ENCODE measurements at regions not wholly inside any gene's neighbourhood (a gene's known extent, or its start where the extent isn't known, plus 50 kb on each side); places are given as distances from the start of the nearest gene placed in this dataset.

GRCh38 chr2:81739966-81740365 lies 1435.4 kb upstream of the LRRTM1 start:
- DNase-seq: no peak

DNA sequence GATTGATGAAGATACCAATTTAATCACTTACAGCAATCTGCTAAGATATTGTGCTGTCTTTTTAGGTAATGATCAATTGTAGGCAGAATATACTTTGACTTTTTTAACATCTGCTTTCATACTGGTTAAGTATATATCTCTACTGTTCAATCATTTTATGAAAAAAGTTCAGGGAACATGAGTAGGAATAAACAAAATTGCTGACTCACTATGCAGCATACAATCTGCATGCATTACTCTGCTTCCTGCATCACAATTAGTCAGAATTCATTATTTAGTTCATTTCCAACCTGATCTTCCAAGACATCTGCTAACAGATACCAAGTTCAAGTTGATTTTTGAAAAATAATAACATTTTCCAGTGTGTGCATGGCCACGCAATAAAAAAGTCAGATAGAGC lies 1430.4 kb upstream of the LRRTM1 start:
- DNase-seq: no peak

DNA sequence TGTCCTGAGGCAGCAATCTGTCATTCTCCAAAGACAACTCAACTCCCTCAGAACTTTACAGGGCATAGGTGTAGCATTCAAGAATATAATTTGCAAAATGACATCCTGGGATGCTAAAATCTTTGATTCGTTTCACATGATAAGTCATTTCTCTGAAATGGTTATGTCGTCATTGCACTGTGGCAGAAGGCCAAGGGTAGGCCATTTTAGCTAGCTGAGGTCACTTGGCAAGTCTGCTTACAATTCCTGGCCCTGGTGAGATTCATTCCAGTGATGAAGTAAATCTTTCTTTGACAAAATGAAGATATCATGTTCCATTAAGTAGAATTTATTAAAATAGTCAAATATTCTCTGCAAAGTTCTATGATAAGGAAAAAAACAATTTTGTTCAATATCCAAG lies 1410.3 kb upstream of the LRRTM1 start:
- no peak for DNase-seq

- no peak for DNase-seq
Measured at GRCh38 chr2:81706856-81707255, 1402.3 kb upstream of the LRRTM1 start.

- DNase-seq: no peak
Measured at GRCh38 chr2:81703831-81704230, 1399.3 kb upstream of the LRRTM1 start.

DNA sequence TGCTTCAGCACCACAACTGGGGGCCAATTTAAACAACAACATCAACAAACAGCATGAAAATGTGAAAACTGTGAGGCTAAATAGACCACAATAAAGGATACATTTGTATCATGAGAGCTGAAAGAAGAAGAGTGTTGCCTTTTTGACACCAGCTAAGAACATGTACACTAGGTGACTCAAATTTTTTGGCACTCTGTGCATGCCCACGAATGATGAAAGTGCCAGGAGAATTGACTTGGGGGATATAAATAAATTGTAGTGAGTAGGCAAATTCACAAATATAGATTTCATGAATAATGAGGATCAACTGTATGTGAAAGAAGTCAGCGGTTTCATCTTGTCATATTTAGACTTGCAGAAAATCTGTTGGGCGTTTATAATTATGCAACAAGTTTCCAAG lies 1388.0 kb upstream of the LRRTM1 start:
- no peak for DNase-seq

DNA sequence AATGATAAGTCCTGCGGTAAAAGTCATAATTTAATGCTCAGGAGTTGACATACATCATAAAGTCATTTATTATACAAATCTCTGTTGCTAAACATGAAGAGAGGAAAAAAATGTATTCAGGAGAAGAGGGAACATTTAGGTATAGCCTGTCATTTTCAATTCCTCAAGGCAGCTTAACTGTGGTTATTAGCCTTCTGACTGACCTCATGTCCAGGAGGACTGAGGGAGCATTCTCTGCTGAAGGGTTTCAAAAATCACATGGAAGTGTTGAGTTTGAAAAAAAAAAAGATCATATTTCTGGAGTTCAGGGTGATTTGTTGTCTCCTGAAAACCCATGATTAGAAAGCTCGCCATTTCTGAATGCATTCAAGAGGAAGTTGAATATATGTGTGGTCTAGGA lies 1371.1 kb upstream of the LRRTM1 start:
- no peak for DNase-seq

GRCh38 chr2:81672923-81673322 lies 1368.4 kb upstream of the LRRTM1 start:
- DNase-seq: no peak

DNA sequence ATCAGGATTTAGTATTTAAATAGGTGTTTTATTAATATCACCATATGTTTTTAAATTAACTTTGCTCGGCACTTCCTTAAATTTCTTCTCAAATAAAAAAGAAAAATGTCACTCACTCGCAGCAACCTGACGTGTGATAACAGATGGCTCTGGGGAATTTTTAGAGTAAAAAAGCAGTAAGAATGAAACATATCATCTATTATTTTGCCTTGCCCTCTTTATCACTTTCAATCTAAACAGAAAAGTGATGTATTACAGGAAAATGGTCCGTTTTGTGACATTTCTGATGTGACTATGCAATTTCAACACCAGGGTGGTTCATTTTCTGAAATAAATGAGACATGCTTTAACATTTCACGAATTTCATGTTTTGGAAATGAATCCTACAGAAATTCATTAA lies 1368.0 kb upstream of the LRRTM1 start:
- no peak for DNase-seq

- DNase-seq: no peak
Measured at GRCh38 chr2:81670885-81671284, 1366.3 kb upstream of the LRRTM1 start.

DNA sequence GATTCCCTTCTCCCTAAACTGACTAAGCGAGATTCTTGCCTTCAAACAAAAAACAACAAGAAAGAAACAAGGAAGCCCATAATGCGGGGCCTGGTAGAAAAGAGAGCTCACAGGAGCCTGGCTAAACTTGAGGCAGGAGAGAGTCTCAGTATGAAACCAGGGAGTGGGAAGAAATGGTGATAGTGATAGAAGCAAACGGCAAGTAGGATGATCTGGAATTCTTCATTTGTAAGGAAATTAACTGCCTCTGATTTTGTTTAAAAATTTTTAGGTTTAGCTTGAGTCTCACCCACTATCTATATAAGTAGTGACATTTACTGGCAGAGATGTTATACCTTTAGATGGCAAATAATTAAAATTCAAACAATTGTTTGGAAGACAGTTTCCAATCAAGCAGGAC lies 1356.5 kb upstream of the LRRTM1 start:
- no peak for DNase-seq

DNA sequence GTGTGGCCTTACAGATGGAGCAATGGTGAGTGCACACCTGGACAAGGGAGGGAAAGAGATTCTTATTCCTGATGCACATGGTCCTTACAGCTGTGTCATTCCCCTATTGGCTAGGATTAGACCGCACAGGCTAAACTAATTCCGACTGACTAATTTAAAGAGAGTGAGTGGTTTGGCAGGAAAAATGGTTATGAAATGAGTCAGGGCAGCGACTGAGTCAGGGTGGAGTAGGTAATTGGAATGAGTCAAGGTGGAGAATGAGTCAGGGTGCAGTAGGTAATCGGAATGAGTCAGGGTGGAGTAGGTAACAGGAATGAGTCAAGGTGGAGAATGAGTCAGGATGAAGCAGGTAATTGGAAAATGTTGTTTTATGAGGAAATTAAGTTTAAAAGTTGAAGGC lies 1353.7 kb upstream of the LRRTM1 start:
- DNase-seq: no peak

DNA sequence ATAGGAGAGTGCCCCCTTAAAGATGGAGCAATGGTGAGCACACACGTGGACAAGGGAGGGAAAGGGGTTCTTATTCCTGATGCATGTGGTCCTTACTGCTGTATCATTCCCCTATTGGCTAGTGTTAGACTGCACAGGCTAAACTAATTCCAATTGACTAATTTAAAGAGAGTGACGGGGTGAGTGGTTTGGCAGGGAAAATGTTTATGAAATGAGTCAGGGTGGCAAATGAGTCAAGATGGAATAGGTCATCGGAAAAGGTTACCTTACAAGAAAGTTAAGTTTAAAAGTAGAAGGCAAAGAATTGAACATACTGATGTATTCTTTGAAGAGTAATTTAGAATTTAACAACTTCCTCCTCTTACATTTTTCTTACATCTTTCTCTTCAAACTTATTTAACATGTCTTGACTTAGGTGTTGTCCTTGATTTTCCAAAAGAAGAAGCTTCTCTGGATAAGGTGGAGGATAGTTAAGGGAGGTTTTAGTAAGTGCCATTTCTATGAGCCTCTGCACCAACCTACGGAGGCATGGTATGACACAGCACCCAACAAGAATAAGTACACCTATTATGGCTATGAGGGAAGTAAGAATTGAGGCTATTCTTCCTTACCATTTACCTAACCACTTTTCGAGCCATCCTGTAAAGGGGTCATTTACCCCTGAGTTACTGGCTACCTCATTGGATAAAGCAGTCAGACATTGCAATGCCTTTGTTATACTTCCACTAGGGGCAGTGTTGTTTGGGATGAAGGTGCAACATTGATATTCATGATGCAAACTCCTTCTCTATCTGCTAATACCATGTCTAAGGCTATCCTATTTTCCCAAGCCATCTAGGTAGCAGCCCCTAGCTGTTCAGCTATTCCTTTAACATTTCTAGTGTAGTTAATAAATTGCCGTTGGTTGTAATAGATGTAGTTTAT lies 1345.8 kb upstream of the LRRTM1 start:
- DNase-seq: no peak

DNA sequence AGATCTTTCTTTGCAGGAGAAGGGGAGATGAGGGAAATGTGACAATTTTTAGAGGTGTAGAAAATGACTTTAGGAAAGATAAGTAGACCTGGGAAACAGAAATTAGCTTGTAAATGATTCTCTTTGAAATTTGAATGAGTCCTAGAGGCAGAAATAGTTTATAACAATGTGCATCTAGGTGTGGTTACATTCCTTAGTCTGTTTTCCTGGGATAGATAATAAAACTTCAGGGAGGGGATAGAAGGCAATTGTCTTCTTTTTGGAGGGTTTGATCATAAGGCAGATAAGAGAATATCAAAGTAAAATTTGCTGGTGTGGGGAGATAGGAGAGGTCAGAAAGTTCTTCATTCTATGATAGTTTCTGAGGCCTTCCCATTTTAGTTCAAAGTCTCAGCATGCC lies 1344.3 kb upstream of the LRRTM1 start:
- no peak for DNase-seq

GRCh38 chr2:81648370-81648769 lies 1343.8 kb upstream of the LRRTM1 start:
- no peak for DNase-seq

- DNase-seq: no peak
Measured at GRCh38 chr2:81647715-81648230, 1343.2 kb upstream of the LRRTM1 start.

DNA sequence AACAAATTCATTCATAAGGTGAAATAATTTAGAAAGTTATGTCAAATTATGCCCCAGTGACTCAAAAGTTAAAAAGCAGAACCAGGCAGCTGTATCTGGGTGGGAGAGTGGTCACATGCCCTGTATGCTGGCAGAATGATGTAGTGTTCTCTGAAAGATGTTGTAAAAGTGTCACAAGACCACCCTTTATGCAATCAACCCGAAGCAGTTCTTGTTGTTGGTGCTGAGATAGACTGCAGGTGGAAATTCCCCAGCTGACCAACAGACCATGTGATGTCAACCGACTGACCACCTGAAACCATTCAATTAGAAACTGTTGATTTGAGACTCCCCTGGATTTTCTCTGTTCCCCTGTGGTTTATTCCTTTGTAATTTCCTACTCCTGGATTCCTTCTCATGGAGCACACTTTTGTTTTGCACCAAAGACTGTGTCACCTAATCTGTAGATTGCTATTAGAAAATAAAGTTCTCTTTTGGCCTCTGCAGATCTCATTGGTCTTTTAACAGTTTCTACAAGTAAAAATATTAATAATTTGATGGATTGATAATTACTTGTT lies 1341.3 kb upstream of the LRRTM1 start:
- no peak for DNase-seq

DNA sequence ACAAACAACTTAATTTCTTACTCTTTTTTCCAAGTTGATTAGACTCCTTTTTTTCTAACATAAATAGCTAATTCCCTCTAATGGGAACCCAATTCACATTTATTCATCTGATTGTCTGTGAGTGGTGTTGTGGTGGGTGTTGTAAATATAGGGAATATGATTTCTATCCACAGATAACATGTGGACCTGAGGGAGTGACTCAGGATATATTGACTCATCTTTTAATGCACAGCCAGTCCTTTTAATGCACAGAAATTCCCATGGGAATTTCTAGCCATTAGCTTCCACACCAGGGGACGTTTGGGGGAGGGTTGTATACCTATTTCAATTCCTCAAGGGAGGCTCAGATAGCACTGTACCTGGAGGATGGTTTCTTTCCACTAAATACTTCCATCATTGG lies 1339.6 kb upstream of the LRRTM1 start:
- DNase-seq: no peak

GRCh38 chr2:81624825-81625224 lies 1320.3 kb upstream of the LRRTM1 start:
- DNase-seq: no peak

- no peak for DNase-seq
Measured at GRCh38 chr2:81600088-81600487, 1295.5 kb upstream of the LRRTM1 start.

- DNase-seq: no peak
Measured at GRCh38 chr2:81598453-81598852, 1293.9 kb upstream of the LRRTM1 start.

- DNase-seq: no peak
Measured at GRCh38 chr2:81589406-81589805, 1284.9 kb upstream of the LRRTM1 start.

DNA sequence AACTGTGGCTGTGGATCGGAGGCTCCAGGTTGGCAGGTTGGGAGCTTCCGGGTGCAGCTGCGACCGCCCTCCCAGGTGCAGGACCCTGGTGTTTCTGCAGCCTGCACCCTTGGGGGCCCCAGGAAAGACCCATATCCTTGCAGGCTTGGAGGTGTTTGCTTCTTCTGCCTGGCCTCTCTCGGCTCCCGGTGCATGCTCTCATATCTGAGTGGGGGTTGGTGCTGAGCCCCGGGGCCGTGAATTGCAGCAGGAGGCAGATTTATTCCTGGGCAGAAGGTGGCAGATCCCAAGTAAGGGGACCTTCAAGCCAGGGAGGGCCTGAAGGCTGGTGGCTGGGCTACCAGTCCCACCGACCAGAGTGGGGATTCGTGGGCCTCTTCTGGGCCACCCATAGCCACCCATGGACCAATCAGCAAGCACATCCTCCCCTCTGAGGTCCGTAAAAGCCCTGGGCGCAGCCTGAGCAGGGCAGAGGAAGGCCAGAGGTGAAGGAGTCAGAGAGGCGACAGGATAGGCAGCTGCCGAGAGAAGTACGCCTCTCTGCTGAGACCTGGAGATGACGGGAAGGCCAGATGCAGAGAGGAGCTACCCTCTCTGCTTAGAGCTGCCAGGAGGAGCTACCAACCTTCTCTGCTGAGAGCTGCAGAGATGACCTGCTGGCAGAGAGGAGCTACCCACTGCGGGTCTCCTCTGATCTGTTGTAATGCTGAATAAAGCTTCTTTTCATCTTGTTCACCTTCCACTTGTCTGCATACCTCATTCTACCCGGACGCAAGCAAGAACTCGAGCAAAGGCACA lies 1279.0 kb upstream of the LRRTM1 start:
- DNase-seq: no peak

DNA sequence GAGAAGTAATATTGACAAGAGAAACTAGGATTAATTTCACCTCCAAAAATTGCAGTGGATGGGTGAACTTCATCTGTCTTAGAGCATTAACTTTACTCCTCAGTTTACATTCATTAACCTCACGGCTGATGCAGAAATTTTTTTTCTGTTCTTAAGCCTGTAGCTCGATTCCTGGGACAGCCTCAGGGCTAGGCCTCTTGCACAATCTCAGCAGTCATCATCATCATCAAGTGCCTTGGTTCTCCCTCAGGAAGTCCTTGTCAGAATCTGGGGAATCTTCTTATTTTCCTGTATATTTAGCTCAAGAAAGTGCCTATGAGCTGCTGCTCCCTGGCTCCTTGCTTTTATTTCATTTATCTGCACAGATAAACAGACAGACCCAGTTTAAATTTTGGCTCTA lies 1272.2 kb upstream of the LRRTM1 start:
- DNase-seq: no peak

Data from NCI-H1048 (cell line).